ENCODE measurements at regions not wholly inside any gene's neighbourhood (a gene's known extent, or its start where the extent isn't known, plus 50 kb on each side); places are given as distances from the start of the nearest gene placed in this dataset.

DNA sequence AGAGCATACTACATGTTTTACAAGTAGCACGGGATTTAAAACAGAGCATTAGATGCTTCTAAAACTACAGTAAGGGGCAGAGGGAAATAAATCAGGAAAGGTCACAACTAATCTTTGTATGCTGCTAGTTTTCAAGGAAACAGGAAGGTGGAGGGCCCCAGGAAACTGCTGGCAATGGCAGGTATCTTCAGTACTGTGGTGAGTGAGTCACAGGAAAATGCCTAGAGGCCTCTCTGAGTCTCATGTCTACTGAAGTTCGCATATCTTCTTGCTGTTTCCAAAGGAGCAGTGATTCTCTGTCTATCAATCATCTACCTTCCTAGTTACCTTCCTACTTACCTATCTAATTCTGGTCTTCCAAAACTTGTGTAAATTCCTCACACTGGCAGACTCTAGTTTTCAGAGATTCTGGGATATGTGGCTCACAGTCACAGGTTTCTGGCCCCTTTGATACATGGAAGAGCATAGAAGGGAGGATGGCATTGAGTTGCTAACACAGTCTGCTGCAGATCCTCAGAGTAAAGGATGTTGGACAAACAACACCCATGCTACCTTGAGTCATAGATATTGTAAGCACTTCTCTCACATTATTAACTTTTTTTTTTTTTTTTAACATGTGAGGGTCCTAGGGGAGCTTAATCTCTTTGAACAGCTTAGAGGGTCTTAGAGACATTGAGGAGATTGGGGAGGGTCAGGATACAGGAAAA, 58.8 kb upstream of the SYN3 start:
- H3K27me3 ChIP-seq (ENCODE audit: control insufficient read depth, insufficient read depth, low read length), result no peaks in the 10 kb centered on the region
- H3K36me3 ChIP-seq (replicated peaks; ENCODE audit: control insufficient read depth, insufficient read depth, low read length), result no peaks in the 10 kb centered on the region
- no peak for DNase-seq
- H3K4me3 ChIP-seq (ENCODE audit: insufficient read depth, low read depth, low read length), result no peak overlapping the region

GRCh38 chr22:33114565-33114964, 56.4 kb upstream of the SYN3 start:
- no peak for DNase-seq
- Histone ChIP-seq H3K36me3 (replicated peaks; ENCODE audit: control insufficient read depth, insufficient read depth, low read length) (no peaks in the 10 kb centered on the region), H3K4me3 (ENCODE audit: insufficient read depth, low read depth, low read length) (no peak overlapping the region), H3K27me3 (ENCODE audit: control insufficient read depth, insufficient read depth, low read length) (no peaks in the 10 kb centered on the region)

GRCh38 chr22:33112580-33112979, 54.4 kb upstream of the SYN3 start:
- Histone ChIP-seq H3K27me3 (ENCODE audit: control insufficient read depth, insufficient read depth, low read length) (no peaks in the 10 kb centered on the region), H3K4me3 (ENCODE audit: insufficient read depth, low read depth, low read length) (no peak overlapping the region), H3K36me3 (replicated peaks; ENCODE audit: control insufficient read depth, insufficient read depth, low read length) (no peaks in the 10 kb centered on the region)
- DNase-seq, result no peak

GRCh38 chr22:33111491-33111890, 53.3 kb upstream of the SYN3 start:
- DNase-seq, result no peak
- no peaks in the 10 kb centered on the region for H3K27me3 ChIP-seq (ENCODE audit: control insufficient read depth, insufficient read depth, low read length)
- no peak overlapping the region for H3K4me3 ChIP-seq (ENCODE audit: insufficient read depth, low read depth, low read length)
- H3K36me3 ChIP-seq (replicated peaks; ENCODE audit: control insufficient read depth, insufficient read depth, low read length), result no peaks in the 10 kb centered on the region

DNA sequence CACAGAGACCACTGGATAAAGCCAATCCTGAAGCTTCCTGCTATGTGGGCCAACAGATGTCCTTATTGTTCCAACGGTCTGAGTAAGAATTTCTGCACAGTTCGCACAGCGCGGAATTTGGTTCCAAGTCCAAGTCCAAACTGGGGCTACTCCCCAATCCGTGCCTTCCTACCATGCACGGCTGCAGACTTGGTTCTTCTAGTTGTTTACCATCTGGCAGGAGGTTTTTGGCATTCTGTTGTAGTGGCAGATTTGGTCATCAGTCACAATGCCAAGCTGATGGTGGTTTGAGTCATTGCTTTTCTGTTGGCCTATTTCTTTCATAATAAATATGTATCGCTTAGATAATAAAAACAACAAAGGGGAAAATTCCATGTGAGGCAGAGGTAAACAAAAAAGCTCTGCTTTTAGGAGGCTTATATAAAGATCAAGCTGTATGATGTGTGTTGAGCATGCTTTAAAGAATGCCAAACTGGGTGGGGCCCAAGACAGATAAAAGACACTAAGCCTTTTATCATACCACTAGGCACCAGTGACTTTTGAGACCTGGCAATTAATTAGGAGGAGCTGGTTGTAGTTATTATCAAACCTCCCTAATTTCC, 52.5 kb upstream of the SYN3 start:
- no peaks in the 10 kb centered on the region for H3K36me3 ChIP-seq (replicated peaks; ENCODE audit: control insufficient read depth, insufficient read depth, low read length)
- H3K27me3 ChIP-seq (ENCODE audit: control insufficient read depth, insufficient read depth, low read length), result no peaks in the 10 kb centered on the region
- no peak for DNase-seq
- no peak overlapping the region for H3K4me3 ChIP-seq (ENCODE audit: insufficient read depth, low read depth, low read length)

- Histone ChIP-seq H3K36me3 (replicated peaks; ENCODE audit: control insufficient read depth, insufficient read depth, low read length) (no peaks in the 10 kb centered on the region), H3K4me3 (ENCODE audit: insufficient read depth, low read depth, low read length) (no peak overlapping the region), H3K27me3 (ENCODE audit: control insufficient read depth, insufficient read depth, low read length) (no peaks in the 10 kb centered on the region)
- no peak for DNase-seq
Observed at GRCh38 chr22:33109514-33110430, 51.6 kb upstream of the SYN3 start.

DNA sequence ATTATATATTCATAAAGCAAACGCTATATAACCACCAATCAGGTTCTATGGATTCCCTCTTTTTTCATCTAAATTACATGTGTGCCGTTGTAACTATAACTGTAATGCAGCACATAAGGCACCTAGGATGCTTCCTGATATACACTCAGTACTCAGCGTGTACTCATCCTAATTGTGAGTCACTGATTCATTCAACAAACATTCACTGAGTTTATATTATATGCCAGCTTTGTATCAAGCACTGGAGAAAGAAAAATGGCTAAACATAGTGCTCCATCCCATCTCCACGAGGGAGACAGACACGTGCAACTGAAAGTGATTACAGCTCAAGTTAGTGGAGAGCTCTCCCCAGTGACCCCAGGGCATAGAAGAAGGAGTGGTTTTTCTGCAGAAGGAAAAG, 49.9 kb upstream of the SYN3 start:
- Histone ChIP-seq H3K27me3 (ENCODE audit: control insufficient read depth, insufficient read depth, low read length) (no peaks in the 10 kb centered on the region), H3K4me3 (ENCODE audit: insufficient read depth, low read depth, low read length) (no peak overlapping the region), H3K36me3 (replicated peaks; ENCODE audit: control insufficient read depth, insufficient read depth, low read length) (no peaks in the 10 kb centered on the region)
- no peak for DNase-seq
